NCI-H1694 (cell line): ENCODE measurements at regions not wholly inside any gene's neighbourhood (a gene's known extent, or its start where the extent isn't known, plus 50 kb on each side); places are given as distances from the start of the nearest gene placed in this dataset.
"Not testable (repeated sequence)": the region's sequence is repeated elsewhere in the genome, so short reads cannot be mapped to it uniquely, and the experiment has no call there.

ENCODE experiments used
- DNase-seq: peaks from one replicate; lab custom pipeline; 2025; lab: John Stamatoyannopoulos, UW

GRCh38 chr21:17738176-17738953 is 80.8 kb downstream of the C21orf91 start:
- no peak for DNase-seq

- no peak for DNase-seq
These were observed 83.1 kb downstream of the C21orf91 start for GRCh38 chr21:17736072-17736471.

DNA sequence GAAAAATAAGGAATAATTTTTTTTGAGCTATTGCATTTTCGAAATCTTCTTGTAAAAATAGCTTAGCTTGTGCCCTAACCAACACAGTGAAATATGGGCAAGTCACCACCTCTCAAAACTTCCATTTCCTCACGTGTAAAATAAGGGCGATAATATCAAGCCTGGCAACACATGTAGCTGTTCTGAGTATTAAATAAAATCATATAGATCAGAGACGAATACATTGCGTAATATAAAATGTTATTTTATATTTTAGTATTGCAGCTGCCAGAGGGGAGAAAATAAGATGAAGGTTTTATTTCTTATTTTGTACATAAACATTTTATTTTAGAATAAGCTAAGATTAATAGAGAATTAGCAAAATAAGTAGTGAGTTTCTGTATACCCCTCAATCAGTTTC is 85.9 kb downstream of the C21orf91 start:
- no peak for DNase-seq

- no peak for DNase-seq
These were observed 86.8 kb downstream of the C21orf91 start for GRCh38 chr21:17732306-17732705.

GRCh38 chr21:17731554-17731953 is 87.6 kb downstream of the C21orf91 start:
- no peak for DNase-seq

GRCh38 chr21:17730782-17731181 is 88.4 kb downstream of the C21orf91 start:
- no peak for DNase-seq

GRCh38 chr21:17729455-17729854 is 89.7 kb downstream of the C21orf91 start:
- no peak for DNase-seq

DNA sequence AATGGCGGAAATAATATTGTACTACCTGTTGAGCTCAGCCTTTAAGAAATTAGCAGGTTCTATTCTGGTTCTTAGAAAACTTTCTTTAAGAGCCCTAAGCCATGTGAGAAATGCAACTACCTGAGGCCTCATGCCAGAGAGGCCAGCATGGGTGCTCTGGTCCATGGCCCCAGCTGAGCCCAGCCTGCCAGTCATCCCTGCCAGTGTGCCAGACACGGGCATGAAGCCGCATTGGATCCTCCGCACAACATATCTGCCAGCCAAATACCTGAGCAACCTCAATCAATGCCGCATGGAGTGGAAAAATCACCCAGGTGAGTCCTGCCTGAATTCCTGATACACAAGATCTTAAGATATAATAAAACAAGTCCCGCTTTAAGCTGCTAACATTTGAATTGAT is 91.8 kb downstream of the C21orf91 start:
- no peak for DNase-seq

GRCh38 chr21:17726047-17726829 is 92.9 kb downstream of the C21orf91 start:
- peak; percentile 4 for DNase-seq

- no peak for DNase-seq
These were observed 93.8 kb downstream of the C21orf91 start for GRCh38 chr21:17725339-17725738.

DNA sequence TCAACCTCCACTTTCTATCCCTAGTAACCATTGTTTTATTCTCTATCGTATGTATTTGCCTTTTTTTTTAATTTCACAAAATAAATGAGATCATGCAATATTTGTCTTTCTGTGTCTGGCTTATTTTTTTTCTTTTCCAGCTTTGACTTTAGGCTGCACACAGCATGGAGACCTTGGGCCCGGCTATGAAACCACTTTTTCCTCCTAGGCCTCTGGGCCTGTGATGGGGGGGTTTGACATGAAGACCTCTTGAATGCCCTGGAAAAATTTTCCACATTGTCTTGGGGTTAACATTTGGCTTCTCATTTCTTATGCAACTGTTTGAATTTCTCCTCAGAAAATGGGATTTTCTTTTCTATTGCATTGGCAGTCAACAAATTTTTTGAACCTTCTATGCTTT is 100.2 kb upstream of the BTG3 start:
- DNase-seq = no peak

DNA sequence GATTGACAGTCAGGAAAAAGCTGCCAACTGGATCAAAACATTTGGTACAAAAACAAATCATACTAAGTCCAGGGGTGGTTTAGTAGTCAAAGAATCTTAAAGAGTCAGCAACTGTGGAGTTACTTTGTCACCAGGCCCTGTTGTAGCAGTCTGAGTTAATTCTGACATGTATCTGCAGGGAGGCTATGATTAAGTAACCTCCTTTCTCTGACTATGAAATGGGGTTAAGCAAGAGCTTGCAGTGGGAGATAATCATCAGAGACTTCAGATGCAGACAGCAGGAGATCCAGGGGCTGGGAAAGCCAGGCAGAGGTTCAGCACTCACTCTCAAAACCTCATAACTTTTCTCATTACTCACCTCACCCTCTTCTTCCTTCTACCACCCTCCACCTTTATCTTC is 99.2 kb upstream of the BTG3 start:
- DNase-seq = no peak

DNA sequence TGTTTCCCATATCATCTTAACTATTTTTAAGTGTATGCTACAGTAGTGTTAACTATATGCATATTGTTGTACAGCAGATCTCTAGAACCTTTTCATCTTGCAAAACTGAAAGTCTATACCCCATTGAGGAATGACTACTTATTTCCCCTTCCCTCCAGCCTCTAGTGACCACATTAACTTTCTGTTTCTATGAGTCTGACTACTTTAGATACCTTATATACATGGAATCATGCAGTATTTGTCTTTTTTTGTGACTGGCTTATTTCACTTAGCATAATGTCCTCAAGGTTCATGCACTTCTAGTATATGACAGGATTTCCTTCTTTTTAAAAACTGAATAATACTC is 96.5 kb upstream of the BTG3 start:
- DNase-seq = no peak

GRCh38 chr21:17708522-17709265 is 96.0 kb upstream of the BTG3 start:
- no peak for DNase-seq

GRCh38 chr21:17699524-17700189 is 87.0 kb upstream of the BTG3 start:
- DNase-seq = no peak

DNA sequence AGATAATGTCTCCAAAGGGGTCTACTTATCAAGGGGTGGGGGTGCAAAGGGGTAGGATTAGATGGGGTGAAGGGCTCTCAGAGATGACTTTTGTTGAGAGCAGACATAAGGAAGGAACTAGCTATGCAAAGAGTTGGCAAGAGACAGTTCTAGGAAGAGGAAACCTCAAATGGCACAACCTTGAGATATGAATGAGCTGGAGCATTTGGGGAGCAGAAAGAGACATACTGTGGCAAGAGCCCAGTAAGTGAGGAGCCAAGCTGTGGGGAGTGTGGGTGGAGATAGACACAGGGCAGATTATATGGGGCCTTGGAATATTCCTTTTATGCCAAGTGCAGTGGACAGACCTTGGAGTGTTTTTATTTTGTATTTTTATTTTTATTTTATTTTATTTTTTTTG is 84.8 kb upstream of the BTG3 start:
- DNase-seq = no peak

GRCh38 chr21:17694416-17694815 is 81.7 kb upstream of the BTG3 start:
- not testable (repeated sequence) for DNase-seq

DNA sequence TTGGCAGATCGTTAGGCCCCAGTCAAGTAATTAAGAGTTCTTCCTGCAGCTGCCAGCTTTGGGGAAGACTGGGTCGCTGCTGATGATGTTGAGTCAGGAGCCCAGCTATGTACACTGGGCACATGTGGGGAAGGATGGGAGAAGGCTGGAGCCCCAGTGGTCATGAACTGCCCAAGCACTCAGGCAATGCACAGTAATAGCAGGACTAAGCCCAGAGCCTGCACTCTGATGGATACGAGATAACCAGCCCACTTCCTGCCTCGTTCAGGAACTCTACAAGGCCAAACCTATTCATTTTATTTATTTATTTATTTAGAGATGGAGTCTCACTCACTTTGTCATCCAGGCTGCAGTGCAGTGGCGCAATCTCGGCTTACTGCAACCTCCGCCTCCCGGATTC is 81.1 kb upstream of the BTG3 start:
- DNase-seq = no peak

- no peak for DNase-seq
These were observed 77.4 kb upstream of the BTG3 start for GRCh38 chr21:17690078-17690494.

GRCh38 chr21:17688912-17689874 is 76.5 kb upstream of the BTG3 start:
- peak; percentile 3 for DNase-seq

- DNase-seq = no peak
These were observed 70.2 kb upstream of the BTG3 start for GRCh38 chr21:17682924-17683323.
